GM12864 (cell line): ENCODE measurements at regions not wholly inside any gene's neighbourhood (a gene's known extent, or its start where the extent isn't known, plus 50 kb on each side); places are given as distances from the start of the nearest gene placed in this dataset.
"Not testable (repeated sequence)": the region's sequence is repeated elsewhere in the genome, so short reads cannot be mapped to it uniquely, and the experiment has no call there.

ENCODE experiments used
- DNase-seq: peaks from one replicate; pipeline ENCODE4 v3.0.0-alpha.2; 2011; ENCODE audit warnings: low read depth
- H3K4me3 ChIP-seq: 2 replicates; pipeline ENCODE4 v1.5.1; 2011; ENCODE audit warnings: mild to moderate bottlenecking, low read depth, low read length, control low read depth
- TF ChIP-seq, protein P1 (sequence below): IDR thresholded peaks from 2 replicates; pipeline ENCODE4 v1.5.1; 2011; ENCODE audit warnings: low read depth, mild to moderate bottlenecking, moderate library complexity, low read length, control low read depth, inconsistent platforms; ENCODE audit errors: missing control alignments

- DNase-seq, result peak; percentile 10
These were observed 330.9 kb downstream of the S1PR1 start for GRCh38 chr1:101567582-101568189.

DNA sequence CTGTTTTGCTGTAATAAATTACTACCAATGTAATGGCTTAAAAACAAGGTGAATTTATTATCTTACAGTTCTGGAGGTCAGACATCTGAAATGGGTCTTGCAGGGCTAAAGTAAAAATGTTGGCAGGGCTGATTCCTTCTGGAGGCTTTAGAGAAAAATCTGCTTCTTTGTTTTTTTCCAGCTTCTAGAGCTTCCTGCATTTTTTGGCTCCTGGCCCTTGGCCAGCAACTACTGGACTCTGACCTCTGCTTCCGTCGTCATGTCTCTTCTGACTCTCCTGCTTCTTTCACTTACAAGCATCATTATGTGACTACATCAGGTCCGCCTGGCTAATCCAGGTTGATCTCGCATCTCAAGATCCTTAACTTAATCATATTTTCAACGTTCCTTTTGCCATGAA is 350.9 kb downstream of the S1PR1 start:
- no peak overlapping the region for H3K4me3 ChIP-seq
- no peak for DNase-seq
- TF ChIP-seq, protein P1, sequence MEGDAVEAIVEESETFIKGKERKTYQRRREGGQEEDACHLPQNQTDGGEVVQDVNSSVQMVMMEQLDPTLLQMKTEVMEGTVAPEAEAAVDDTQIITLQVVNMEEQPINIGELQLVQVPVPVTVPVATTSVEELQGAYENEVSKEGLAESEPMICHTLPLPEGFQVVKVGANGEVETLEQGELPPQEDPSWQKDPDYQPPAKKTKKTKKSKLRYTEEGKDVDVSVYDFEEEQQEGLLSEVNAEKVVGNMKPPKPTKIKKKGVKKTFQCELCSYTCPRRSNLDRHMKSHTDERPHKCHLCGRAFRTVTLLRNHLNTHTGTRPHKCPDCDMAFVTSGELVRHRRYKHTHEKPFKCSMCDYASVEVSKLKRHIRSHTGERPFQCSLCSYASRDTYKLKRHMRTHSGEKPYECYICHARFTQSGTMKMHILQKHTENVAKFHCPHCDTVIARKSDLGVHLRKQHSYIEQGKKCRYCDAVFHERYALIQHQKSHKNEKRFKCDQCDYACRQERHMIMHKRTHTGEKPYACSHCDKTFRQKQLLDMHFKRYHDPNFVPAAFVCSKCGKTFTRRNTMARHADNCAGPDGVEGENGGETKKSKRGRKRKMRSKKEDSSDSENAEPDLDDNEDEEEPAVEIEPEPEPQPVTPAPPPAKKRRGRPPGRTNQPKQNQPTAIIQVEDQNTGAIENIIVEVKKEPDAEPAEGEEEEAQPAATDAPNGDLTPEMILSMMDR, result no peak

More at GRCh38 chr1:101567582-101568189, 330.9 kb downstream of the S1PR1 start:
- no peak overlapping the region for H3K4me3 ChIP-seq
- TF ChIP-seq, protein P1, result peak; percentile 93

DNA sequence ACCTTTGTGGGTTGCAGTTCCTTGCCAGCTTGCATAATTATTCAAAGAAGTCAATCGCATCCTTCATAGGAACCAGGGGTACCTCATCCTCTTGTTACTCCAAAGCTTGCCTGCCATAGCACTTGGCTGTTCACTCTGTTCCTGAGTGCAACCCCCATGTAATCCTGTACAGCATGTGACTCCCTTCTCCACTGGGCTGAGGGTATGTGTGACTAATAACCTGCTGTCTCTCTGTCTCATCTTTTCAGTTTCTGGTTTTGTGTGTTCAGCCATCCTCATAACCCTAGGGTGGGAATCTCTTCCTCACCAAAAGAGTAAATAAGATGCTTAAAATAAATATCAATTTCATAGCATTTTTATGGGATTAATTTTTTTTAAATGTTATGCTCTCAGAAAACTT is 351.9 kb downstream of the S1PR1 start:
- TF ChIP-seq, protein P1, result no peak
- DNase-seq, result no peak
- H3K4me3 ChIP-seq, result no peak overlapping the region

GRCh38 chr1:101592845-101593244 is 356.0 kb downstream of the S1PR1 start:
- no peak overlapping the region for H3K4me3 ChIP-seq
- no peak for DNase-seq
- TF ChIP-seq, protein P1, result no peak

DNA sequence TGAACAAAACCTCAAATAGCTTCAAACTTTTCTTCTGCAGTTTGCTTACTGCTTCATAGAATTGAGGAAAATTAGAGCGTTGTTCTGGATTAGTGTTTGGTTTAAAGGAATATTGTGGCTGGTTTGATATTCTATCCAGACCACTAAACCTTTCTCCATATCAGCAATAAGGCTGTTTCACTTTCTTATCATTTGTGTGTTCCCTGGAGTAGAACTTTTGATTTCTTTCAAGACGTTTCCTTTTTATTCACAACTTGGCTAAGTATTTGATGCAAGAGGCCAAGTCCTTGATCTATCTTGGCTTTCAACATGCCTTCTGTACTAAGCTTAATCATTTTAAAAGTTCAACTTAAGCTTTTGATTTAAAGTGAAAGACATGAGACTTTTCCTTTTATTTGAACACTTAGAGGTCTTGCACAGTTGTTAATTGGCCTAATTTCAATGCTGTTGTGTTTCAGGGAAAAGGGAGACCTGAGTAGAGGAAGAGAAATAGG is 359.1 kb downstream of the S1PR1 start:
- no peak for DNase-seq
- TF ChIP-seq, protein P1, result no peak
- no peak overlapping the region for H3K4me3 ChIP-seq

DNA sequence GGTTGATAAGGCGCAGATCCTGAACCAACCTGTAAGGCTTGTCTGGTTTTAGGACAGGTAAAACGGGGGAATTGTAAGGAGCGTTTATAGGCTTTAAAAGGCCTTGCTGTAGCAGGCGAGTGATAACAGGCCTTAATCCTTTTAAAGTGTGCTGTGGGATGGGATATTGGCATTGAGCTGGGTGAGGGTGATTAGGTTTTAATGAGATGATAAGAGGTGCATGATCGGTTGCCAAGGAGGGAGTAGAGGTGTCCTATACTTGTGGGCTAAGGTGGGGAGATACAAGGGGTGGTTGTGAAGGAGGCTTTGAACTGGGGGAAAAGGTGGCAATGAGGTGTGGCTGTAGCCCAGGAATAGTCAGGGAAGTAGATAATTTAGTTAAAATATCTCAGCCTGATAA is 363.8 kb downstream of the S1PR1 start:
- H3K4me3 ChIP-seq, DNase-seq: not testable (repeated sequence)

GRCh38 chr1:101603726-101604125 is 366.9 kb downstream of the S1PR1 start:
- DNase-seq, result no peak
- TF ChIP-seq, protein P1, result no peak
- H3K4me3 ChIP-seq, result no peak overlapping the region
